ENCODE measurements at regions not wholly inside any gene's neighbourhood (a gene's known extent, or its start where the extent isn't known, plus 50 kb on each side); places are given as distances from the start of the nearest gene placed in this dataset.

- H4K20me1 ChIP-seq (ENCODE audit: insufficient read depth, low read length): no peaks in the 10 kb centered on the region
- H3K4me3 ChIP-seq (ENCODE audit: low read length): no peak overlapping the region
- H2AFZ ChIP-seq (ENCODE audit: low read depth, low read length): no peak overlapping the region
- H3K27ac ChIP-seq (ENCODE audit: low read length): no peak overlapping the region
- no peak for TF ChIP-seq CTCF (IDR thresholded peaks at IDR 0.05; ENCODE audit: low read depth, low read length)
- no peak for TF ChIP-seq EZH2phosphoT487 (IDR thresholded peaks at IDR 0.05; ENCODE audit: low read depth)
- no peaks in the 10 kb centered on the region for H3K79me2 ChIP-seq (ENCODE audit: low read length)
- H3K36me3 ChIP-seq (replicated peaks; ENCODE audit: low read depth, low read length): no peaks in the 10 kb centered on the region
- H3K4me2 ChIP-seq (ENCODE audit: low read length): no peak overlapping the region
- no peaks in the 10 kb centered on the region for H3K9me3 ChIP-seq (ENCODE audit: insufficient read depth, low read length)
- H3K4me1 ChIP-seq (ENCODE audit: low read length): no peaks in the 10 kb centered on the region; the same call in 1 of the 2 replicates
- no peaks in the 10 kb centered on the region for H3K27me3 ChIP-seq (ENCODE audit: low read depth, low read length)
- H3K9ac ChIP-seq (ENCODE audit: low read length): no peak overlapping the region
Measured at GRCh38 chr4:36758312-36759178, 477.1 kb downstream of the DTHD1 start.

- no peaks in the 10 kb centered on the region for H3K27me3 ChIP-seq (ENCODE audit: low read depth, low read length)
- H3K9me3 ChIP-seq (ENCODE audit: insufficient read depth, low read length): no peaks in the 10 kb centered on the region
- TF ChIP-seq CTCF (IDR thresholded peaks at IDR 0.05; ENCODE audit: low read depth, low read length): no peak
- no peak for TF ChIP-seq EZH2phosphoT487 (IDR thresholded peaks at IDR 0.05; ENCODE audit: low read depth)
- H3K4me3 ChIP-seq (ENCODE audit: low read length): no peak overlapping the region
- no peaks in the 10 kb centered on the region for H4K20me1 ChIP-seq (ENCODE audit: insufficient read depth, low read length)
- no peaks in the 10 kb centered on the region for H3K4me1 ChIP-seq (ENCODE audit: low read length)
- H3K36me3 ChIP-seq (replicated peaks; ENCODE audit: low read depth, low read length): no peaks in the 10 kb centered on the region
- H3K79me2 ChIP-seq (ENCODE audit: low read length): no peaks in the 10 kb centered on the region
- no peak overlapping the region for H3K4me2 ChIP-seq (ENCODE audit: low read length)
- no peak overlapping the region for H3K9ac ChIP-seq (ENCODE audit: low read length)
- no peak overlapping the region for H3K27ac ChIP-seq (ENCODE audit: low read length)
- H2AFZ ChIP-seq (ENCODE audit: low read depth, low read length): no peak overlapping the region
Measured at GRCh38 chr4:36761607-36762006, 480.2 kb downstream of the DTHD1 start.

GRCh38 chr4:36763814-36764213 lies 480.7 kb upstream of the NWD2 start:
- Histone ChIP-seq H3K36me3 (replicated peaks; ENCODE audit: low read depth, low read length) (no peaks in the 10 kb centered on the region), H4K20me1 (ENCODE audit: insufficient read depth, low read length) (no peaks in the 10 kb centered on the region), H2AFZ (ENCODE audit: low read depth, low read length) (no peak overlapping the region), H3K4me2 (ENCODE audit: low read length) (no peak overlapping the region), H3K27me3 (ENCODE audit: low read depth, low read length) (no peaks in the 10 kb centered on the region), H3K9ac (ENCODE audit: low read length) (no peak overlapping the region), H3K79me2 (ENCODE audit: low read length) (no peaks in the 10 kb centered on the region), H3K4me3 (ENCODE audit: low read length) (no peak overlapping the region), H3K4me1 (ENCODE audit: low read length) (no peaks in the 10 kb centered on the region), H3K27ac (ENCODE audit: low read length) (no peak overlapping the region), H3K9me3 (ENCODE audit: insufficient read depth, low read length) (no peaks in the 10 kb centered on the region)
- no peak for TF ChIP-seq EZH2phosphoT487 (IDR thresholded peaks at IDR 0.05; ENCODE audit: low read depth)
- TF ChIP-seq CTCF (IDR thresholded peaks at IDR 0.05; ENCODE audit: low read depth, low read length): no peak

GRCh38 chr4:36767596-36767995 lies 476.9 kb upstream of the NWD2 start:
- Histone ChIP-seq H3K27me3 (ENCODE audit: low read depth, low read length) (no peaks in the 10 kb centered on the region), H3K9me3 (ENCODE audit: insufficient read depth, low read length) (no peaks in the 10 kb centered on the region)

More at GRCh38 chr4:36767596-36767995, 476.9 kb upstream of the NWD2 start:
- H3K4me3 ChIP-seq (ENCODE audit: low read length): no peak overlapping the region
- H3K27ac ChIP-seq (ENCODE audit: low read length): no peak overlapping the region
- no peaks in the 10 kb centered on the region for H3K4me1 ChIP-seq (ENCODE audit: low read length)
- no peak overlapping the region for H3K4me2 ChIP-seq (ENCODE audit: low read length)
- H2AFZ ChIP-seq (ENCODE audit: low read depth, low read length): no peak overlapping the region
- no peak for TF ChIP-seq CTCF (IDR thresholded peaks at IDR 0.05; ENCODE audit: low read depth, low read length)
- TF ChIP-seq EZH2phosphoT487 (IDR thresholded peaks at IDR 0.05; ENCODE audit: low read depth): no peak
- H3K9ac ChIP-seq (ENCODE audit: low read length): no peak overlapping the region
- no peaks in the 10 kb centered on the region for H3K79me2 ChIP-seq (ENCODE audit: low read length)
- H4K20me1 ChIP-seq (ENCODE audit: insufficient read depth, low read length): no peaks in the 10 kb centered on the region
- H3K36me3 ChIP-seq (replicated peaks; ENCODE audit: low read depth, low read length): no peaks in the 10 kb centered on the region
